ENCODE measurements at regions not wholly inside any gene's neighbourhood (a gene's known extent, or its start where the extent isn't known, plus 50 kb on each side); places are given as distances from the start of the nearest gene placed in this dataset.

- no peak for DNase-seq
Observed at GRCh38 chr1:147452809-147453208, 88.5 kb upstream of the BCL9 start.

DNA sequence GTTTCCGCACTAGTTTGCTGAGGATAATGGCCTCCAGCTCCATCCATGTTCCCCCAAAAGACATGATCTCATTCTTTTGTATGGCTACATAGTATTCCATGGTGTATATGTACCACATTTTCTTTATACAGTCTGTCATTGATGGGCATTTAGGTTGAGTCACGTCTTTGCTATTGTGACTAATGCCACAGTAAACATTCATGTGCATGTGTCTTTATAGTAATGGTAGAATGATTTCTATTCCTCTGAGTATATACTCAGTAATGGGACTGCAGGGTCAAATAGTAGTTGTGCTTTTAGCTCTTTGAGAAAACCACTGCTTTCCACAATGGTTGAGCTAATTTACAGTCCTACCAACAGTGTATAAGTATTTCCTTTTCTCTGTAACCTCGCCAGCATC, 78.3 kb upstream of the BCL9 start:
- DNase-seq, result no peak

DNA sequence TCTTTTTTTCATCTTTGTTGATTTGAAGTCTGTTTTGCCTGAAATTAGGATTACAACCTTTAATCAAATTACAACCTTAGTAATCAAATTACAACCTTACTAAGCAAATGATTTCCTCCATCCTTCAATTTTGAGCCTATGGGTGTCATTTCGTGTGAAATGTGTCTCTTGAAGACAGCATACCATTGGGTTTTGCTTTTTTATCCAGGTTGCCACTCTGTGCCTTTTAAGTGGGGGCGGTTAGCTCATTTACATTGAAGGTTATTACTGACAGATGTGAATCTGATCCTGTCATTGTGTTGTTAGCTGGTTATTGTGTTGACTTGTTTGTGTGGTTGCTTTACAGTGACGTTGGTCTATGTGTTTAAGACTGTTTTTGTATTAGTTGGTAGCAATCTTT, 74.8 kb upstream of the BCL9 start:
- no peak for DNase-seq

DNA sequence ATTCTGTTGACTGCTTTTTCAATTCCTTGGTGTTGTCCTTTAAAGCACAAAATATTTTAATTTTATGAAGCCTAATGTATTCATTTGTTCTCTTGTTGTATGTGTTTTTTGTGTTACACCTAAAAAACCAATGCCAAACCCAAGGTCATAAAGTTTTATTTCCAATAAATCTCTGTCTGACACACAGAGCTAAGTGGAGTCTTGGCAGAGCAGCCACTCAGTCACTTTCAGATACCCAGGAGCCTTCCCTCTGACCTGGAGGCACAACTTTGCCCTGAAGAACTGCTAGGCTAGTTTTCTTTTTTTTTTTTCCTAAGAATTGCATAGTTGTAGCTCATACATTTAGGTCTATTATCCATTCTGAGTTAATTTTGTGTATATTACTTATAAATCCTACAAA, 71.2 kb upstream of the BCL9 start:
- no peak for DNase-seq

DNA sequence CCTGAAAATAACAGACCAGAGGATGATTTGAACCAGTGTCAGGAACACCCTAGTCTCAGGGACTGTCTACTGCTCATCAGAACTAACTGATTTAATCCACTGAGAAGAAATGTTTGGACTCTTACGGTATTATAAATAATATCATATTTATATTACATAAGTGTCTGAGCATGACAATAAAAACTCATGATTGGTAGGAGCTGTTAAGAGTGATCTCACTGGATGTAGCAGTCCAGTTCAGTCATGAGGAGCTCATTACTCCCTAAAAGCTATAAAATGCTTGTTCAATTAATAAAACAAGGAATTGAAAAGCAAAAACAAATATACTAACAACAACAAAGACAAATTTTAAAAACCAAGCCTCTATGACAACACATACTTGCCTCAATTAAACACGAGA, 68.8 kb upstream of the BCL9 start:
- no peak for DNase-seq

GRCh38 chr1:147472966-147473732, 68.2 kb upstream of the BCL9 start:
- peak; percentile 41 for DNase-seq

DNA sequence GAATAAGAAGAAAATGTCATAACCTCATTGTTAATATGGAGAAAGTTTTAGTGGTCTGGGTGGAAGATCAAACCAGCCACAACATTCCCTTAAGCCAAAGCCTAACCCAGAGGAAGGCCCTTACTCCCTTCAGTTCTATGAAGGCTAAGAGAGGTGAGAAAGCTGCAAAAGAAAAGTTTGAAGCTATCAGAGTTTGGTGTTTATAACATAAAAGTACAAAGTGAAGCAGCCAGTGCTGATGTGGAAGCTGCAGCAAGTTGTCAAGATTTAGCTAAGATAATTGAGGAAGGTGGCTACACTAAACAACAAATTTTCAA, 67.6 kb upstream of the BCL9 start:
- DNase-seq, result no peak

GRCh38 chr1:147475488-147475887, 65.8 kb upstream of the BCL9 start:
- no peak for DNase-seq

DNA sequence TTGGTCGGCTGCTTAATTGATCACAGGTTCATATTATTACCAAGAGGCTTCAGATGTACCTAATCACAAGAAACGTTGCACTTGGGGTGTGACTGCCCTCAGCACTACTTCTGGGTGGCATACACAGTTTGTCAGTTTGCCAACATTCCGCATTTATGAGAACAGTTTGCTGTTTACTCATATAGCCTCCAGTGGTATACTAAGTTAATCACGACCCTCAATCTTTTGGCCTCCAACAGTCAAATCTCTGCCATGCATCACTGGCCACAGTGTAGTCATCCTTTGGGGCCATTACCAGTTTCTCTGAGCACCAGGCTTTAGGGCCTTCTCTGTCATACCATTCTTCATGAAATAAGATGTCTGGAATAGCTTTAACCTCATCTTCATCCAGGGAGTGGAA, 62.8 kb upstream of the BCL9 start:
- DNase-seq, result no peak

DNA sequence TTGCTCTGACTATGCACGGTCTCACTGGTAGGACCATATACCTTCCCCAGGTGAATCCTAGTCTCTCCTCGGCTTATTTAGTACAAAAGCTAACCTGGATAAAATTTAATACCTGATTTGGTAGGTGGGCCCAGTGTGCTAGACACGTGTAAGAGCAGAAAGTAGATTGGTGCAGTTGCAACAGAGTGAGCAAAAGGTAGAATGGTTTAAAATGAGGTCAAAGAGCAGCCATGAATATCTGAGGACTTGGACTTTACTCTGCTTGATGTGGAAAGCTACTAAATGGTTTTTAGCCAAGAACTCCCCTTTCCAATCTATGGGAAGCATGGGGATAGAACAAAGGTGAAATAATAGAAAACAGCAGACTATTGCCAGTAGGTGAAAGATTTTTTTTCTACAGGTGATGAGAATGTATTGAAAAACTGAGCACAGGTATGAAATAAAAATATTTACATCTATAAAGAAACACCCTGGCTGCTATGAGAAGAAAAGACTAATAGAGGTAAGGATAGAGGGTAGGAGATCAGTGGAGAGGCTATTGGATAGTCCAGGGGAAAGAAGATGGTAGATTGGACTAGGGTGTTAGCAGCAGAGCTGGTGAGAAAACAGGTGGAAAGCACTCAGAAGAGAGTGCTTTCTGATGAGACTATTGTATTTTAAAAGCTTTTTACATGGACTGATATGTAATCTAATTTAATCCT, 61.3 kb upstream of the BCL9 start:
- DNase-seq, result no peak

DNA sequence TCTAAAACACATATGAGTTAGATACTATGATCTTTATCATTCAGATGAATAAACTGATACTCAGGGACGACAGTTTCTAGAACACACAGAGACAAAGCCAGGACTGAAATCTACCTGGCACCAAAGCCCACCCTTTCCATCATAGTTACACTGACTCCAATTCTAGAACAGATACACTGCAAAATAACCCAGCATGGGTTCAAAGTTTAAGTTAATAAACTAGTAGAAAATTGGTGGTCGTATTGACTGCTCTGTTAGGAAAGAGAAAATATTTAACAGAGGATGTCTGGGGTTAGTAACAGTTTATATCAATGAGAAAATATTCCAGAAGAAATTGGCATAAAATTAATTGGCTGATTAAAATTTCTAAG, 60.8 kb upstream of the BCL9 start:
- DNase-seq, result no peak

- no peak for DNase-seq
Observed at GRCh38 chr1:147486876-147487656, 54.2 kb upstream of the BCL9 start.

DNA sequence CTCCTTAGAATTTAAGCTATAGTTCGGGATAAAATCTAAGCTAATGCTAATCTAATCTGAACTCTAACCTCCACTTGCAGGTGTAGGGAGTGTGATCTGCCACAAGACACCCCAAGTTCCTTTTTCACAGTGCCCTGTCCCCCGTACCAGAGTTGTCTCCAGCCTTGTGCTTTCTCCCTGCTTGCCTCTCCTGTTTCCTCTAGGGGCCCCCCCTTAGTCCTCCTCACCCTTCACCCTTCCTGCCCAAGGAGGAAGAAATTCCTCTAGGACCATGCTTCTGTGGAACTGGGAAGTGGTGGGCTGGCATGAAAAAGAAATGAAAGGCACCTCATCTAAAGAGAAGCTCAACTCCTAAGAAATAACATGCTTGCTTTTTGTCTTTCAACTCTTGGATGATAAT, 50.2 kb upstream of the BCL9 start:
- no peak for DNase-seq

Data from muscle of arm (tissue), 1 donor.